GM12878 (cell line): ENCODE measurements at regions not wholly inside any gene's neighbourhood (a gene's known extent, or its start where the extent isn't known, plus 50 kb on each side); places are given as distances from the start of the nearest gene placed in this dataset.

Experiments used
- ATAC-seq: fragments of 200-7000 bp; cut with Tn5 transposase; 3 replicates; pipeline ENCODE4 v1.9.1; 2020; ENCODE audit warnings: mild to moderate bottlenecking, moderate library complexity
- BruUV-seq: library from RNA; stranded (reverse); fragments of 400-500 nt; replicated peaks from 2 replicates; lab custom pipeline; 2021; lab: Mats Ljungman, UMichigan
- CTCF ChIA-PET: fragments of 300-600 bp; sonication (Branson Sonifier 250); formaldehyde crosslinking; extraction: SDS; loops from one replicate; lab custom pipeline; 2021; ENCODE audit warnings: inconsistent platforms; lab: Yijun Ruan, JAX
- POLR2A ChIA-PET: fragments of 350-600 bp; formaldehyde crosslinking; extraction: SDS; loops from one replicate; lab custom pipeline; 2021; ENCODE audit warnings: inconsistent platforms; lab: Charles Lee
- RAD21 ChIA-PET: fragments of 300-600 bp; sonication (Branson Sonifier 250); formaldehyde crosslinking; loops from one replicate; lab custom pipeline; 2023; ENCODE audit warnings: antibody characterized with exemption; ENCODE audit not compliant: unreplicated experiment; lab: Charles Lee
- SMC1A ChIA-PET: fragments of 300-600 bp; sonication (Branson Sonifier 250); formaldehyde crosslinking; loops from one replicate; lab custom pipeline; 2023; ENCODE audit not compliant: unreplicated experiment, uncharacterized antibody; lab: Charles Lee
- DNase-seq: peaks from one replicate; pipeline ENCODE4 v3.0.0-alpha.2; 2011; ENCODE audit warnings: low read depth, low spot score
- FAIRE-seq: peaks from 3 replicates; lab custom pipeline; 2011; peaks lifted over from hg19 to GRCh38; lab: Jason Lieb, UNC
- H2AFZ ChIP-seq: 2 replicates; pipeline ENCODE4 v1.6.0; 2011; ENCODE audit warnings: low read depth, low read length, control low read depth; ENCODE audit not compliant: control insufficient read depth
- H3K27ac ChIP-seq: 2 replicates; pipeline ENCODE4 v1.5.1; 2011; ENCODE audit warnings: control low read depth; ENCODE audit not compliant: control insufficient read depth, insufficient read depth
- H3K27me3 ChIP-seq, 2 experiments: replicated peaks in 1 of 2; 2 replicates each; pipeline versions ENCODE4 v1.6.0 to v1.6.1; 2011; ENCODE audit warnings: low read length in 1 of 2; ENCODE audit not compliant: control insufficient read depth in 2 of 2, insufficient read depth in 2 of 2
- H3K36me3 ChIP-seq, 2 experiments: 2 replicates each; pipeline ENCODE4 v1.5.1; 2011; ENCODE audit warnings: low read length in 1 of 2; ENCODE audit not compliant: control insufficient read depth in 2 of 2, insufficient read depth in 2 of 2
- H3K4me1 ChIP-seq: 2 replicates; pipeline ENCODE4 v1.6.1; 2011; ENCODE audit warnings: mild to moderate bottlenecking, low read length, moderate library complexity, mixed read lengths; ENCODE audit not compliant: control insufficient read depth, insufficient read depth
- H3K4me2 ChIP-seq: 2 replicates; pipeline ENCODE4 v1.6.0; 2011; ENCODE audit warnings: control low read depth; ENCODE audit not compliant: control insufficient read depth, insufficient read depth
- H3K4me3 ChIP-seq: fragments of 200-600 bp; sonication (generic); 2 replicates; pipeline ENCODE4 v1.5.1; 2016
- H3K79me2 ChIP-seq: 2 replicates; pipeline ENCODE4 v1.6.0; 2011; ENCODE audit warnings: low read length; ENCODE audit not compliant: control insufficient read depth, insufficient read depth
- H3K9ac ChIP-seq: 2 replicates; pipeline ENCODE4 v1.8.0; 2011; ENCODE audit warnings: low read length, control low read depth, mixed read lengths; ENCODE audit not compliant: control insufficient read depth, insufficient read depth
- H3K9me3 ChIP-seq: replicated peaks from 3 replicates; pipeline ENCODE4 v1.5.1; 2011; ENCODE audit warnings: mild to moderate bottlenecking, low read length; ENCODE audit not compliant: control insufficient read depth, insufficient read depth
- H4K20me1 ChIP-seq: 2 replicates; pipeline ENCODE4 v1.6.0; 2011; ENCODE audit not compliant: control insufficient read depth, insufficient read depth
- BMI1 ChIP-seq: fragments of 450-650 bp; IDR thresholded peaks from 2 replicates; pipeline ENCODE4 v1.6.1; 2016; ENCODE audit warnings: mild to moderate bottlenecking, moderate library complexity, borderline replicate concordance
- CREM ChIP-seq: IDR thresholded peaks from 2 replicates; pipeline ENCODE4 v1.6.1; 2014; ENCODE audit warnings: antibody characterized with exemption, low read depth
- EED ChIP-seq: sonication (generic); IDR thresholded peaks from 2 replicates; pipeline ENCODE4 v1.6.1; 2016; ENCODE audit warnings: antibody characterized with exemption, low read depth
- JUNB ChIP-seq: IDR thresholded peaks from 2 replicates; pipeline ENCODE4 v1.6.1; 2016; ENCODE audit warnings: antibody characterized with exemption, mild to moderate bottlenecking
- MEF2B ChIP-seq: fragments of 450-650 bp; IDR thresholded peaks from 2 replicates; pipeline ENCODE4 v1.6.1; 2018; ENCODE audit warnings: mild to moderate bottlenecking, moderate library complexity; ENCODE audit not compliant: partially characterized antibody, poor library complexity, severe bottlenecking
- MXI1 ChIP-seq: fragments of 150-350 bp; IDR thresholded peaks from 2 replicates; pipeline ENCODE4 v1.6.1; 2011; ENCODE audit warnings: low read depth, mild to moderate bottlenecking, inconsistent platforms, low read length, improper control_type of control experiment
- NBN ChIP-seq: fragments of 450-650 bp; IDR thresholded peaks from 2 replicates; pipeline ENCODE4 v1.6.1; 2016
- NKRF ChIP-seq: fragments of 450-650 bp; conservative IDR thresholded peaks from 2 replicates; pipeline ENCODE4 v1.6.1; 2017; ENCODE audit warnings: mild to moderate bottlenecking, moderate library complexity
- NR2C2 ChIP-seq: IDR thresholded peaks from 2 replicates; pipeline ENCODE4 v1.6.1; 2011; ENCODE audit warnings: borderline replicate concordance, low read depth; ENCODE audit not compliant: control insufficient read depth, insufficient read length
- PKNOX1 ChIP-seq: fragments of 450-650 bp; IDR thresholded peaks from 2 replicates; pipeline ENCODE4 v1.6.1; 2016; ENCODE audit warnings: mild to moderate bottlenecking
- POLR2A ChIP-seq: IDR thresholded peaks from 2 replicates; pipeline ENCODE4 v1.6.1; 2011; ENCODE audit warnings: low read depth, mild to moderate bottlenecking, low read length
- POU2F2 ChIP-seq: IDR thresholded peaks from 3 replicates; pipeline ENCODE4 v1.6.1; 2011; ENCODE audit warnings: low read depth, mild to moderate bottlenecking, low read length, borderline replicate concordance
- RBBP5 ChIP-seq: fragments of 200-600 bp; sonication (generic); conservative IDR thresholded peaks from 2 replicates; pipeline ENCODE4 v1.6.1; 2016
- RUNX3 ChIP-seq: IDR thresholded peaks from 2 replicates; pipeline ENCODE4 v1.6.1; 2012; ENCODE audit warnings: low read length, inconsistent platforms
- STAT1 ChIP-seq: fragments of 450-650 bp; conservative IDR thresholded peaks from 2 replicates; pipeline ENCODE4 v1.6.1; 2014; ENCODE audit warnings: antibody characterized with exemption, mild to moderate bottlenecking
- ZZZ3 ChIP-seq: IDR thresholded peaks from 2 replicates; pipeline ENCODE4 v1.6.1; 2011; ENCODE audit warnings: low read depth; ENCODE audit not compliant: control insufficient read depth, insufficient read length
- WGBS: methylation state at CpG from one replicate; pipeline ENCODE4 v1.1.6; 2016; ENCODE audit warnings: low lambda C conversion rate; ENCODE audit not compliant: insufficient replicate concordance, insufficient coverage; ENCODE audit errors: missing lambda C conversion rate; 5-methylcytosine and 5-hydroxymethylcytosine counted together
- in situ Hi-C: fragments of 300-500 bp; cut with MboI; formaldehyde crosslinking; loops from 9 replicates; pipeline ENCODE4 v1.14.3; 2018; ENCODE audit warnings: mixed read lengths
- intact Hi-C: fragments of 100-400 bp; cut with micrococcal nuclease; formaldehyde crosslinking; loops from one replicate; pipeline ENCODE4 v1.14.2; 2022; ENCODE audit not compliant: unreplicated experiment
- TF ChIP-seq, protein P1 (sequence below): fragments of 450-650 bp; IDR thresholded peaks from 2 replicates; pipeline ENCODE4 v1.6.1; 2017; ENCODE audit warnings: mild to moderate bottlenecking, moderate library complexity
- TF ChIP-seq, protein P2 (sequence below): IDR thresholded peaks from 2 replicates; pipeline ENCODE4 v1.6.1; 2012; ENCODE audit warnings: low read depth, low read length, improper control_type of control experiment

GRCh38 chr13:29907670-29908069 is 57.3 kb upstream of the UBL3 start:
- ChIA-PET SMC1A (interaction anchor here (0.7 to 1.5 kb wide), 7 partner anchors 10 to 136 kb away, joined by 3 read pairs; no protein-coding TSS in a partner anchor), CTCF (interaction anchor here (0.8 to 2.1 kb wide), 3 partner anchors 16 to 208 kb away, joined by 3 to 16 read pairs (median 4); no protein-coding TSS in a partner anchor), POLR2A (interaction anchor here (0.9 to 1.5 kb wide), 2 partner anchors 11 to 17 kb away, joined by 3 to 5 read pairs; no protein-coding TSS in a partner anchor), RAD21 (interaction anchor here (0.7 kb wide), 1 partner anchor 15 kb away, joined by 3 read pairs; no protein-coding TSS in a partner anchor)
- DNase-seq, result no peak
- peak; percentile 58 for ATAC-seq
- no peaks in the 10 kb centered on the region; a peak in 1 of 4 replicates for H3K27me3 ChIP-seq
- no peaks in the 10 kb centered on the region for H3K36me3 ChIP-seq
- 48% methylated on average over 8 of the region's 8 CpGs for WGBS
- H3K9me3 ChIP-seq, result no peaks in the 10 kb centered on the region
- no peak overlapping the region for H2AFZ ChIP-seq
- H3K79me2 ChIP-seq, result no peaks in the 10 kb centered on the region
- in situ Hi-C loops (no loop called here), intact Hi-C loops (no loop called here)
- no peaks in the 10 kb centered on the region for H4K20me1 ChIP-seq
- FAIRE-seq, result no peak
- H3K27ac ChIP-seq, result no peak overlapping the region
- no TSS peak for BruUV-seq
- peaks cover 11% of the 10 kb centered on the region; the same call in 1 of the 2 replicates for H3K4me1 ChIP-seq
- no peak overlapping the region for H3K4me3 ChIP-seq
- H3K4me2 ChIP-seq, result no peak overlapping the region
- no peak overlapping the region for H3K9ac ChIP-seq
- no peak for TF ChIP-seq POLR2A
- TF ChIP-seq NKRF, result no peak
- no peak for TF ChIP-seq CREM
- TF ChIP-seq RUNX3, result peak; percentile 62
- TF ChIP-seq STAT1, result no peak
- no peak for TF ChIP-seq MEF2B
- TF ChIP-seq, protein P1, sequence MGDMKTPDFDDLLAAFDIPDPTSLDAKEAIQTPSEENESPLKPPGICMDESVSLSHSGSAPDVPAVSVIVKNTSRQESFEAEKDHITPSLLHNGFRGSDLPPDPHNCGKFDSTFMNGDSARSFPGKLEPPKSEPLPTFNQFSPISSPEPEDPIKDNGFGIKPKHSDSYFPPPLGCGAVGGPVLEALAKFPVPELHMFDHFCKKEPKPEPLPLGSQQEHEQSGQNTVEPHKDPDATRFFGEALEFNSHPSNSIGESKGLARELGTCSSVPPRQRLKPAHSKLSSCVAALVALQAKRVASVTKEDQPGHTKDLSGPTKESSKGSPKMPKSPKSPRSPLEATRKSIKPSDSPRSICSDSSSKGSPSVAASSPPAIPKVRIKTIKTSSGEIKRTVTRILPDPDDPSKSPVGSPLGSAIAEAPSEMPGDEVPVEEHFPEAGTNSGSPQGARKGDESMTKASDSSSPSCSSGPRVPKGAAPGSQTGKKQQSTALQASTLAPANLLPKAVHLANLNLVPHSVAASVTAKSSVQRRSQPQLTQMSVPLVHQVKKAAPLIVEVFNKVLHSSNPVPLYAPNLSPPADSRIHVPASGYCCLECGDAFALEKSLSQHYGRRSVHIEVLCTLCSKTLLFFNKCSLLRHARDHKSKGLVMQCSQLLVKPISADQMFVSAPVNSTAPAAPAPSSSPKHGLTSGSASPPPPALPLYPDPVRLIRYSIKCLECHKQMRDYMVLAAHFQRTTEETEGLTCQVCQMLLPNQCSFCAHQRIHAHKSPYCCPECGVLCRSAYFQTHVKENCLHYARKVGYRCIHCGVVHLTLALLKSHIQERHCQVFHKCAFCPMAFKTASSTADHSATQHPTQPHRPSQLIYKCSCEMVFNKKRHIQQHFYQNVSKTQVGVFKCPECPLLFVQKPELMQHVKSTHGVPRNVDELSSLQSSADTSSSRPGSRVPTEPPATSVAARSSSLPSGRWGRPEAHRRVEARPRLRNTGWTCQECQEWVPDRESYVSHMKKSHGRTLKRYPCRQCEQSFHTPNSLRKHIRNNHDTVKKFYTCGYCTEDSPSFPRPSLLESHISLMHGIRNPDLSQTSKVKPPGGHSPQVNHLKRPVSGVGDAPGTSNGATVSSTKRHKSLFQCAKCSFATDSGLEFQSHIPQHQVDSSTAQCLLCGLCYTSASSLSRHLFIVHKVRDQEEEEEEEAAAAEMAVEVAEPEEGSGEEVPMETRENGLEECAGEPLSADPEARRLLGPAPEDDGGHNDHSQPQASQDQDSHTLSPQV, result no peak
- no peak for TF ChIP-seq ZZZ3
- TF ChIP-seq MXI1, result no peak
- TF ChIP-seq RBBP5, result no peak
- TF ChIP-seq POU2F2, result no peak
- no peak for TF ChIP-seq NR2C2
- peak; percentile 63 for TF ChIP-seq JUNB
- TF ChIP-seq, protein P2, sequence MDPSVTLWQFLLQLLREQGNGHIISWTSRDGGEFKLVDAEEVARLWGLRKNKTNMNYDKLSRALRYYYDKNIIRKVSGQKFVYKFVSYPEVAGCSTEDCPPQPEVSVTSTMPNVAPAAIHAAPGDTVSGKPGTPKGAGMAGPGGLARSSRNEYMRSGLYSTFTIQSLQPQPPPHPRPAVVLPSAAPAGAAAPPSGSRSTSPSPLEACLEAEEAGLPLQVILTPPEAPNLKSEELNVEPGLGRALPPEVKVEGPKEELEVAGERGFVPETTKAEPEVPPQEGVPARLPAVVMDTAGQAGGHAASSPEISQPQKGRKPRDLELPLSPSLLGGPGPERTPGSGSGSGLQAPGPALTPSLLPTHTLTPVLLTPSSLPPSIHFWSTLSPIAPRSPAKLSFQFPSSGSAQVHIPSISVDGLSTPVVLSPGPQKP, result no peak
- TF ChIP-seq PKNOX1, result no peak
- TF ChIP-seq NBN, result no peak
- TF ChIP-seq EED, result peak; percentile 61; the same call in 1 of the 2 replicates
- no peak for TF ChIP-seq BMI1
